Activated CD4-positive, CD25-positive, alpha-beta regulatory T cell treated with anti-CD3 and anti-CD28 coated beads, Interleukin-2, amount 50 U/mL, for 24 hours (primary cell): ENCODE measurements at regions not wholly inside any gene's neighbourhood (a gene's known extent, or its start where the extent isn't known, plus 50 kb on each side); places are given as distances from the start of the nearest gene placed in this dataset.
"Not testable (repeated sequence)": the region's sequence is repeated elsewhere in the genome, so short reads cannot be mapped to it uniquely, and the experiment has no call there.

Source experiments
- ATAC-seq, 2 donors: fragments of 150-1000 bp; cut with Tn5 transposase; one replicate each; pipeline ENCODE4 v1.10.0; 2021; ENCODE audit warnings: mild to moderate bottlenecking in 1 of 2, moderate library complexity in 1 of 2

DNA sequence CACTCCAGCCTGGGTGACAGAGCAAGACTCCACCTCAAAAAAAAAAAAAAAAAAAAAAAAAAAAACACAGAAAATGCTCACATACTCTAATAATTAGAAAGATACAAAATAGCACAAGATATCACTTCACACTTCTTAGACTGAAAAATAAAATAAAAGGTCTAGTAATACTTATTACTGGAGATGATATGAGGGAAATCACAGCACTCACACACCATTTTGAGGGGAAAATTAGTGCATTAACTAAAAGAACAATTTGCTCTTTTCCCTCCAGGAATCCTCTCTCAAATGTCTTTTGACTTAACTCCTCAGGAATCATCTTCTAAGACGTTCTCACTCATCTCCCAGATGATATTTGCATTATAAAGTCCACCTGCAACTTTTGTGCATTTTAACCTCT lies 697.9 kb upstream of the SOX9 start:
- ATAC-seq: no peak

DNA sequence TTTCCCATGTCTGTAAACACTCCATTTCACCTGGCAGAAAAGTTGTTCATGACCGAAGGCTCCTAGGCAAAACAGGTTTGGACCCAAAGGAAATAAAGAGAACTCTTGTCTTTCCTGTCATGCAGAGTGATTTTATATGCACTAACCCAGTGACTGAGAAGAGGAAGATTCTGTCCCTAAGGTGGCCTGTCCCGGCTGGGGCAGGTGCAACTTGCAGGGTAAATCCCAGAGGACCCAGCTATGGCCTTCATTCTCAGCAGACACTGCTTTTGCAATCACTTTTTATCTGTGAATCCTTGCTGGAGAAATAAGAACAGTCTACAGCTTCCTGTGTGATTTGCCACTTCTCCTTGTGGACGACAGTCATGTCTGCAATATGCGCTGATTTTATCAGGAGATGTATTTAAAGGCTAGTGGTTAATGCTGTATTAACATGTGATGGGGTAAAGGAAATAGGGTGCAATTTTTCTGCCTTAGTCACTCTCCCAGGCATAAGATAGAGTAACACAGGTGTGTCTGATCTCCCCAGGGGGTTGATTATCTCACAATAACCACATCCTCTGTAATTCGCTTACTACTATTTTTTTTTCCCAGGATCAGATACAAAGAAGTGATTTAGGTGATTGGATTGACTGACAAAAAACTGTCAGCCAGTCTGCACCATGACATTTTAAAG lies 696.8 kb upstream of the SOX9 start:
- ATAC-seq: no peak

DNA sequence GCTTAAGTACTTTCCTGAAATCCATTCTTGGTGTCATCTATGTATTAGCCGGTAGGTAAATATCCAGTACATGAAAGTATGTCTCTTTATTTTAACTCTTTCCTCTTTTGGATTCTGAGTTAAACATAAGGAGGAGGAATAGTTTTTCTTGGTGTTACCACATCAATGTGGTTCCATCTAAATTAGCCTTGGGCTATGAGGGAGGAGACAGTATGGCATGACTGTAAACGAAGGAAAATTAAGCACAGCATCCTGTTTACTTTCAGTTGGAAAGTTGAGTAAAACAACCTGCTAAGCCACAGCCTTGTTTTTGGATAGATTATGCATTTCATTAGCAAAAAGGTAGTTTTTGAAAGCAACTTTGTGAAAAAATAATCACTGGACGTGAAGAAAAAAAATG lies 693.0 kb upstream of the SOX9 start:
- no peak for ATAC-seq

DNA sequence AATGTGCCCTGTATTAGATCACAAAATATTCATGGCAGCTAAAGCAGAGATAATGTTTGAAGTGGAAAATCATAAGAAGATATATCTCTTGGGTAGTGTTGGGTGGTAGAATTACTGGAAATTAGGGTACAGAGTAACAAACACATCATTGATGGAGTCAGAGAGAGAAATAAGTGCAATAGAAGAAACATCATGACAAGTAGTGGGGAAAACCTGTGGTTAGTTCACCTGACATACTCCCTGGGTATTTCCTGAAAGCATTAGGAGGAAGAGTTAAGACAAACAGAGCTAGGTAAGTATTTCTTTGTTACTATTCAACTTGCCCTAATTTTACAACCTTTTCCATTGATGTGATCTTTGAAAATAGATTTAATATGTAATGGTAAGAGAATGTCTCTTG lies 691.9 kb upstream of the SOX9 start:
- no peak for ATAC-seq

DNA sequence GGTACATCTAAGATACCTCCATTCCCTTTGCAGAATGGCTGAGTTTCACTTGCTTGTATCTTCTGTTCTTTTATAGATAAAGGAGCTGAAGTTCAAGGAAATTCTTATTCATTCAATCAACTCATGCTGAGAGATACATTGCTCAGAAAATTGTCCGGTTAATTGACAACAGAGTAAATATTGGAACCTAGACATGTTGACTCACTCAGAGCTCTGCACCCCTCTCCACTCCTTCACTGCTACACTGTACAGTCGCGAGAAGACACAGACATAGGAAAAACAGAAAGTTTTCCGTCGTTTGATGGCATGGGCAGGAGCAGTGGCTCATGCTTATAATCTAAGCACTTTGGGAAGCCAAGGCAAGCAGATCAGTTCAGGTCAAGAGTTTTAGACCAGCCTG lies 690.5 kb upstream of the SOX9 start:
- ATAC-seq: no peak

DNA sequence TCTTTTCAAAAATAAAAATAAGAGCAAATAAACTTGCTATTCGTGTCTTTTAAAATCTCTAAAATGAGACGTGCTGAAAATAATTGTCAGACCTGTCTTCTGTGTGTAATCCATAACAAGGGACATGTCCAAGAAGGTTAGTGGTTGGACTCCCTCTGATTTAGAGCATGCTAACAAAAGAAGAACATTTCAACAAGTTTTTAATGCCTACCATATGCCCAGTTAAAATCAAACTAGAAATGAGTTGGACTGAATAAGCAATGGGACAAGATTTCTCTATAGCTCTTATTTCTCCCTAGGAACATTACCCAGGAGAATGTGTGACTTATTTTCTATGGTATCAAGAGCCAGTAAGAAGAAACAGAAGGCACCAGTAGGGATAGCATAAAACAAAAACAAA lies 689.7 kb upstream of the SOX9 start:
- no peak for ATAC-seq

DNA sequence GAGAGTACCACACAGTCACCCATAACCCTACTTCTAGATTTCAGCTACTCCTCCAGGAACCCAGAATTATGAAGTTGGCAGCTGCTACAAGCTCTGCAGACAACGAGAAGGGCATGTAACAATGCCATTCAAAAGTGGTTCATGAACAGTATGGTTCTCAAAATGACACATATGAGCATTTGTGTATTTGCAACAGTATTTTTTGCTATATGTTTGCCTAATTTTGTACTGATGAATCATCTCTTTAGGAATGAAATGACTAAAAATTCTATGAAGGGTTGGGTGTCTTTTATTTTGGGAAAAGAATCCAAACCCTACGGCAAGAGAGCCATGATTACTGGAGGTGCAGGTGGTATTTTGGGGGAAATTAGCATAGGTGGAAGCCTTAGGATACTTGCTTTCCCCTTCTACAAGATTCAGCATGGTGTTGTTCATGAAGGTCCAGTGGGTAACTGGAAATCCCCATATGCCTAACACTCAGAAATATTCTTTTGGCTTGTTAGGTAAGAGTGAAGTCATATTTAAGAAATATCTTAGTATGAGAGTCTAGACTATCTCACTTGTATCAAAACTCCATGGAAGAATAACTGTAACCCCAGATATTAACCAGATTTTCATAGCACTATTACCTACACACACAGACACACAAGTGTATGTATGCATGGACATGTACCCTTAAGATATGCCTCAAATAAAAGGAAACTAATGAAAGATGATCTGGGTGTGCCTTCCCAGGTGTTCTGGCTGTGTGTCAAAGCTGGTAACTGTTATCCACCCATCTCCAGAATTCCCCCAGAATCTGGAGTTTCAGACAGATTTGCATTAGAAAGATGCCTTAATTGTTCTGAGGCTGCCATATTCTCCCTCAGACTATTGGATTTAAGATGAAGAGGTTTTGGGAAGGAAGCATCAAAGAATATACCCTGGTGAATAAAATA lies 688.2 kb upstream of the SOX9 start:
- ATAC-seq: no peak

DNA sequence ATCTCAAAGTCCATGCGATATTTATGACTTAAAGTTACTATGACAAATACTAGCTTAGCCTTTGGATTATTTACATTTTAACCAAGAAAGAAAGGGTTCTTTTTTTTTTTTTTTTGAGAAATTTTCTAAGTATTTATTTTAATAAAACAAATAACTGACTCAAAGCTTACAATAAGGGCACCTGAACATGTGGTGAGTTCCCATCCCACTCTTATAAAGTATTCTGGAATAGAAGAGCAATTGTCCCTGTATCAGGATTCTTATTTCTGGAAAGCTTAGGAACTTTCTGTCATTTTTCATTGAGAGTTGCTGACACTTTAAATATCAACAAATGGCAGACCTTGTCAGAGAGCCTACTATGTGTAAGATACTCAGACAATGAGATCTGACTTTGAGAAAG lies 686.1 kb upstream of the SOX9 start:
- ATAC-seq: no peak

DNA sequence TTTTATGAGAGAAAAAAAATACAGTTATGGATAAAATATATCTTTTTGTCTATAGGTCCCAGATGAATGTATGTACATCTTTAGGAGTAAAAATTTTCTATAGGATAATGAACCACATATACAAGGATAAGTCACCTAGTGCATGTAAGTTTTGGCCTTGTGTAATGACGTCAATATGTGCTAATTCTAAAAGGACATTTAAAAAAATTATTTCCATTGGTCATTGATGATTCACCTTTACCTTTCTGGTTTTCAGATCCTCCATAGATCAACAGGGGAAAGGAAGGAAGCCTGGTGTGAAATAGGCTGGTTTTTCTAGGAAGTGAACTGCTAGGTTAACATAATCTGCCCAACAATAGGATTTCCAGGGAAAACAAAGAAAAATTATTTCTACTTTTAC lies 684.3 kb upstream of the SOX9 start:
- no peak for ATAC-seq

DNA sequence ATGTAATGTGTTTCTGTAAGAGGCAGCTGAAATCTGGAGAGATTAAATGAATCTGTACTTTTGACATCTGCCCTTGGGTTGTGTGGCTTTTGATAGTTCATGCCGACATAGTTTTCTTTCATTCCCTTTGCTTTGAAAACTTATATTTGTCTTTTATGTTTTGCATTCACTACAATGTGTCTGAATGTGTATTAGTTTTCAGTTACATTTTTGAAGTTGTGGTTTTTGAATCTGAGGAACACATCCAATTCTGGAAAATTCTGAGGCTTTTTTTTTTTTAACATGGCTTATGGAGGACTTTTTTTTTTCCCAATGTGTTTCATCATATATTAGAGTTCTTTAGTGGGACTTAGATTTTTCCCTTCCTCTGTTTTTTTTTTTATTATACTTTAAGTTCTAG lies 683.7 kb upstream of the SOX9 start:
- no peak for ATAC-seq

DNA sequence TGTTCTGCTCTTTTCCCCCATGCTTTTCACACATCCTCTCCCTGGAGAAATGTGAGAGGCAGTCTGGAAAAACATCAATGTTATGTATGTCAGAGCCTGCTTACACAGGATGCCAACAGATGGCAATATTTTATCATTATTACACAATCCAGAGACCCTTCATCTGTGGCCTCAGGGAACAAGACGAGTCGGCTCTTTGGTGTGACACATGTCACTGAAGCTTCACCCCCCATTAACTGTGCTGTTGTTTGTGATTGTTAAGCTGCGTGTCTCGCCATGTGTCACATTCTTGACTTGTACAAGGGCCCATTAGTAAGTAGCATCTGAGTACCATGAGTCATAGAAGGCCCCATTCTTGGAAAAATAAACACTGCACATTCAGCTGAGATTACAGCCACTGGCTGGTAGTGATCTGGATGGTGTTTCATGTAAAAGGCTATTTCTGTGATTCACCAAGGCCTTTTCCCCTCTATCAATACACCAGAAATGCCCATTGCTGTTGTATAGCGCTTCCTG lies 682.1 kb upstream of the SOX9 start:
- ATAC-seq: no peak

DNA sequence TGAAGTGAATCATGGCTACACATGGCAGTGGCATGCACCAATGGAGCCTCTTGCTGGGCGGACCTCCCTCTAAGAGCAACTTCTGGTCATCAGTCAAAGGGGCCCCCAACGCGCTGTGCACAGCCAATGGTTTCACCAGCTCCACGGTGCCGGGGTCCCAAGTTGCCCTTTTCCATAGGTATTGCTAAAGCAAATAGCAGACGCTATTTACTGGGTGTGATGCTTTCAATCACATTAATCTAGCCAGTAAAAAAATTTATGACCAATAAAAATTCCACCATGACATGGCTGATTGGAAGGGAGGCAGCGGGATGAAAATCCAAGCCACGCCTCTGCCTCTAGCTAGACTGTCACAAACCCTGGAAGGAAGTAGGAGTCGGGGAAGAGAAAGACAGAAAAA lies 680.3 kb upstream of the SOX9 start:
- no peak for ATAC-seq

DNA sequence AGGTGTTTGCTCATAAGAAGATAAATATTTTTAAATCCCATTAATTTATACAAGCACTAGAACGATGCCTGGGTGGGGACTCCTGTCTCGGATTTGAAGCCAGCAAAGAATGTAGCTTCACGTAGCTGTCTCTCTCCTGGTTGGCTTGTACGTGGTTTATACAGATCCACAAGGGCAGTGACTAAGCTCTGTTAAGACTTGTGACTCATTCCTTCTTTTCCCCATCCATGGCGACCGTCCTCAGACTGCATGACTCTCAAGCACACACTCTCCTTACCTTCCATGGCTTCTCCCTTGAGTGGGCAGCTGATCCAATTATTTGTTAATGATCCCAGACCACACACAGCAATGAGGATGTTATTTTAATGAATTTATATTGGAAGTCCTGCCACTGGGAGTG lies 679.7 kb upstream of the SOX9 start:
- no peak for ATAC-seq

DNA sequence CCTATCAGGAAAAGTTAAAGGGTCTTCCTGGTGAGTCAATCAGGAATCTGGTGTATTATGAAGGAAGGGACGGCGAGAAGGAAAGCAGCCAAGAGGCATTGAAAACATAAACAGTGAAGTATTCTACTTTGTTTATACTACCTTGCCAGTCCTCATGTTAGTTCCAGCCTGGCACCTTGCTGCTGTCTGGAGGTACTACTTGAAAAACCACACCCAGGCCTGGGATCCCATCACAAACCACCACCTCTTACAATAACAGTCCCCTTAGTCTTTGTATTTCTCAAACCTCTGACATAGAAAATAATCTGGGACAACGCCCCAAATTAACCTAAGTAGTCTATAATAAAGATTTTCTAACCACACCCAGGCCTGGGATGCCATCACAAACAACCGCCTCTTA lies 676.7 kb upstream of the SOX9 start:
- no peak for ATAC-seq

DNA sequence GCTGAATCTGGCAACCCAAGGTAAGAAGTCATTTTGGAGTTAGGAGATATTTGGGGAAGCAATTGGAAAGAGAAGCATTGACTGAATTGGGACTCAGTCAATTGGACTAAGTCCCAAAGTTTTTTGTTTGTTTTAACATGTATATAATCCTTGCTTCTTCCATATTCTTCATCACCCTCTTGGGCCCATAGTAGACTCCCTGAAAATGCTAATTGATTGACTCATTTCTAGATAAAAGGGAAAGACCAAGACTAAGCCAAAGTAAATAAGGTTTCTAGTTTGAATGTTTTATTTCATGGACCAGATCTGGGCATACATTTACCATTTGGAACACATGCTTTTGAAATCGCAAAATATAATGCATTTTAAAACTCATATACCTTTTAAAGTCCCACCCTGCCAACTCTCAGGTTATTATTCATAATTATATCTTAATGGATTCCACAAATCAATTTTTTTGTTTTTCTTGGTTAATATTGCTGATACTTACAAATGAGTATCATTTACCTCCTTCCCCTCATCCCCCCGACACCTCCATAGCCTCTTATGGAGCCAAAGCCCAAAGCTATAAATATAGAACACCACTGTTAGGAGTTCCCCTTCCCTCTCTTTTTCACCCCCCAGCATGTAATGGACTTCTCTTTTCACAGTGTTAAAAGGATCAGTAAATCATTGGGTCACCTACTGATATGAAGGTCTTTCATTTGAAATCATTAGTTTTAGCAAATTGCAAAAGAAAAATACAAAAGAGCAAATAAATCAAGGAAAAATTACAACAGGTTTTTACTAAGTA lies 674.0 kb upstream of the SOX9 start:
- ATAC-seq: no peak

DNA sequence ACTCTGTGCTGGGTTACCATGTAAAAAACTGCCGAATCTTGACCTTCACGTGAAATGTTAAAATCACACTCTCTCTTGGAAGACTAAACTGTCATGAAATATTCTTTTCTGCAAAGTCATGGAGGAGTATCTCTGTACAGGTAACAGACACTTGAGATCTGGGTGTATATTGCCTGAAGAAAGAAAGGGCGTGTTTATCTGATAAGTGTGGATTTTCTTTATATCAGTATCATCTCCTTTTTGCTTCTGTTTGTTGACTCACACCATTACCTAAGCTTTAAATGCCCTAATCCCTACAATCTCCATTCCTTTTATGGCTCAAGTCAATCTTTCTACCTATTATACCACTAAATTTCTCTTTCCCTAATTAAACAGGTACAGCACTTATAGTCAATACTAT lies 673.2 kb upstream of the SOX9 start:
- no peak for ATAC-seq

DNA sequence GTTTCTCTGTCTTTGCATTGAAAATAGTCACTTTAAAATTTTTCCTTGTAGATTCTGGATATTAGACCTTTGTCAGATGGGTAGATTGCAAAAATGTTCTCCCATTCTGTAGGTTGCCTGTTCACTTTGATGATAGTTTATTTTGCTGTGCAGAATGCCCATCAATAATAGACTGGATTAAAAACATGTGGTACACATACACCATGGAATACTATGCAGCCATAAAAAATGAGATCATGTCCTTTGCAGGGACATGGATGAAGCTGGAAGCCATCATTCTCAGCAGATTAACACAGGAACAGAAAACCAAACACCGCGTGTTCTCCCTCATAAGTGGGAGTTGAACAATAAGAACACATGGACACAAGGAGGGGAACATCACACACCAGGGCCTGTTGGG lies 670.2 kb upstream of the SOX9 start:
- ATAC-seq: not testable (repeated sequence)

DNA sequence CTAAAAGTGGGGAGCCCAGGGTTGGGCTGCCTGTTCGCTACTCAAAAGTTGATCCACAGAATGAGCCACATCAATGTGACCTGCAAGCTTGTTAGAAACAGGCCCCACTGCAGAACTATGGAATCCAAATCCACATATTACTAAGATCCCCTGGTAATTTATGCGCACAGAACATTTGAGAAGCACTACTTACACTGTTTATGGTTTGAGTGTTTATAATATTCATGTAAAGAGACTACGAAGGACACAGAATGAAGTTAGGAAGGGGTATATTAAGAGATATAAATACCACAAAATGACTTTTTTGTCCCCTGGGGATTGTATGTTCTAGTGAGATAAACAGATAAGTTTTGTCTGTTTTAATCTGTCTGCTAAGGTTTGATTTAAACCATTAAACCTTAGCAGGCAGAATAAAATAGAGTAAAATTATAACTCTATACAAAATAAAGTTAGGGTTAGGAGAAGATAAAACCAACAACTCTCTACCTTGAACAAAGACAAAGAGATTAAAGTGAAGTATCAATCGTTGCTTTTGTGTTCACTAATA lies 666.9 kb upstream of the SOX9 start:
- no peak for ATAC-seq

DNA sequence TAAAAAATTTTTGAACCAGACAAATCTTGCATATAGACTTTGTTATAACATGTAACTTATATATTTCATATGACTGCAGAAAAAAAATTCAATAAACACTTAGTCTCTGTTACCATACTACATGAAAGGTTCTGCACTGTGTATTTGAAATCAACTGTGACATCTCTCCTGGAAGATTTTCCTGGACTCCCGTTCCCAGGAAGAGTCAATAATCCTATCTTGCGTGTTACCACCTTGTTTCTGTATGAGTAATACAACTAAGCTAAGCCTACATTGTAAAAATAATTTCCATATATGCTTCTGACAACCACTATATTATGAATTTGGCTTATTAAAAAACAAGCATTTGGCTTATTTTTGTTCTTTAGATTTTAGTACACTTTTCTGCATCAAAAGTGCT lies 665.6 kb upstream of the SOX9 start:
- no peak for ATAC-seq

DNA sequence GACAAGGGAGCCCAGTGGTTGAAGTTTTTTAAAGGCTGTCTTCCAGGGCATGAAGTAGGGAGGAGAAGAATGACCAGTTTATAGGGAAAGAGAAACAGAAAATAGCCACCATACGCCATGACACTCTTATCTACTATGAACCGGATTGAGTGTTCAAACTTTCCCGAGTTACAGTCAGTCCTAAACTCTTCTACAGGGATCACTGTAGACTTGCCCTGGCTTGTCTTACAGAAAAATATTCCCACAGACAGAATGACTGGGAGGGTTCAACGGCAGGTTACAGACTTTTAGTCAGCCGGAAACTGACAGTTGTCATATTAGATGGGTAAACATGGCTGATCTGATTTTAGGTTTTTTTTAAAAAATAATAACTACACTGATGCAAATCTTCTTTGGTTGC lies 662.5 kb upstream of the SOX9 start:
- no peak for ATAC-seq

DNA sequence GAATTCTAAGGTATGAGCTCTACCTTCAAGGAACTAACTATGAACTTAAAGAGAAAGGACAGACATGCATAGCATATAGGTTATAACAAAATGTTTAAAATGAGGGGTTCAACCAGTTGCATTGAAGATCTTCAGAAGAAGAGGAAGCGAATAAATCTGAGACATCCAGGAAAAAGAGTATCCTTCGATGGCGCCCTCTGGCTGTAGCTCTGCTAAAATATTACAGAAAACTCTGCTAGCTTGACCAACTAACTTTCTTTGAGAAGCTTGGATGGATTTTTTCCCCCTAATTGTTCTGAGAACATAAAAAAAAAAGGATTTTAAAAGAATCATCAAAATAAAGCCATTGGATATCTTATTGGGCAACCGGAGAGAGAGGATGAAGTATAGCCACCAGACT lies 659.9 kb upstream of the SOX9 start:
- no peak for ATAC-seq

DNA sequence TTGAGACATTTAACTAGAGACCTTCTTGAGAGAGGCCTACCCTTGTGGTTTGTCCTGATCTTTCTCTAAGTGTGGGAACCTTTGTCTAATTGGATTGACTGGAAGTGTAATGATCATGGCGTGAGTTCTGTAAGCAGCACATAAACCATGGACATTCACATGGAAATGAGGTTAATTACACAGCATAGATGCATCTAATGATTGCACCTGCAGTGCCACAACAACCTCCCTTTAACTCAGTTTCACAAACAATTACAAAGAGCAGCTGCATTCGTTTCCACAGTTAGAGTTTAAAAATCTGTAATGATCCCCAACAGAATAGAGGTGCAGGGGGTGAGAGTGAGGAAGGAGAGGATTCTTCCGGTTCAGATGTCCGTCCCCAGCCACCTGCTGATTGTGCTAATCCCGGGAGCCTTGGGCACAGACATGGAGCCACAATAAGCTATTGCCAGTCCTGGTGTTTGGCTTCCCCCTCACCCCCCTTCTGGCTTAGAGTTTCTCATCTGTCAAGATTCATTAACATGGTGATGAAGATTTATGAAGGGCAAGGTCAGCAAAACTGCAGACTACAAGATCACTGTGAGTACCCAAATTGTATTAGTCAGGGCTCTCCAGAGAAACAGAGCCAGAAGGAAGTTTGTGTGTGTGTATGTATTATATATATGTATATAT lies 659.2 kb upstream of the SOX9 start:
- no peak for ATAC-seq

DNA sequence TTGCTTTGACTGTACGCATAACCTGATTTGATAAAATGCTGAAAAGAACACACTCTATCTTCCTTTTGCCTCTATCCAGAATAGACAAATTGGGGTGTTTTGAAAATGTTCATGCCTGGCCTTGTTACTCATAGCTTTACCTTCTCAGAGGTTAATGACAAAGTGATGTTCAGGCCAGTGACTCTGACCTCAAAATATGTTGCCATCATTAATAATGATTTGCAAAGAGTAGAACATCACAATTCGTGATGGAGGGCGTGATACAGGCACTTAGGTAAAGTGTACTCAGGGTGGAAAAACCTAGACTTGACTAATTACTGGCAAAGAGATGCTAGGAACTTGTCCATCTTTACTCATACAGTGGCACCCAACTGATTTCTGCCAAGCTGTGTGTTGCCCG lies 656.6 kb upstream of the SOX9 start:
- ATAC-seq: no peak
